K562 (cell line): ENCODE measurements at regions not wholly inside any gene's neighbourhood (a gene's known extent, or its start where the extent isn't known, plus 50 kb on each side); places are given as distances from the start of the nearest gene placed in this dataset.

ENCODE experiments used
- ATAC-seq: fragments of 200-7000 bp; cut with Tn5 transposase; 3 replicates; pipeline ENCODE4 v1.9.1; 2020; ENCODE audit warnings: moderate library complexity
- BruUV-seq: library from RNA; stranded (reverse); fragments of 400-500 nt; replicated peaks from 2 replicates; lab custom pipeline; 2021; lab: Mats Ljungman, UMichigan
- CTCF ChIA-PET: fragments of 300-600 bp; formaldehyde crosslinking; extraction: SDS; loops from one replicate; lab custom pipeline; 2021; ENCODE audit warnings: low intra/inter-chr PET ratio; lab: Yijun Ruan, JAX
- POLR2A ChIA-PET: fragments of 300-600, 350-650 bp; sonication (Branson Sonifier 250); formaldehyde crosslinking; extraction: SDS; loops from one replicate; lab custom pipeline; 2021; ENCODE audit warnings: antibody characterized with exemption, inconsistent platforms; lab: Yijun Ruan, JAX
- DNase-seq, 4 experiments: peaks; one replicate each; pipeline versions ENCODE4 v3.0.0 to v3.0.0-alpha.2; 2011 to 2018; ENCODE audit warnings: low spot score in 3 of 4, mixed read lengths in 3 of 4; ENCODE audit errors: extremely low read depth in 1 of 4
- FAIRE-seq: peaks from 2 replicates; lab custom pipeline; 2011; peaks lifted over from hg19 to GRCh38; lab: Jason Lieb, UNC
- H2AFZ ChIP-seq: 2 replicates; pipeline ENCODE4 v1.6.0; 2011; ENCODE audit warnings: low read depth, low read length, control low read depth, inconsistent platforms
- H3K27ac ChIP-seq: fragments of 200-600 bp; 3 replicates; pipeline ENCODE4 v1.8.0; 2011; ENCODE audit warnings: low read depth, mild to moderate bottlenecking, control low read depth, inconsistent platforms, low read length, moderate library complexity, mixed read lengths; ENCODE audit errors: extremely low read depth
- H3K27me3 ChIP-seq, 2 experiments: fragments of 300-600 bp in 1 of 2; 2 replicates in 1 of 2; 3 replicates in 1 of 2; pipeline versions ENCODE4 v1.6.0 to v1.8.0; 2011; ENCODE audit warnings: inconsistent platforms in 2 of 2, low read length in 2 of 2, mild to moderate bottlenecking in 1 of 2, mixed read lengths in 1 of 2, moderate library complexity in 1 of 2; ENCODE audit not compliant: control insufficient read depth in 2 of 2, insufficient read depth in 2 of 2
- H3K36me3 ChIP-seq: fragments of 300-600 bp; 3 replicates; pipeline ENCODE4 v1.8.0; 2011; ENCODE audit warnings: mild to moderate bottlenecking, low read length, inconsistent platforms; ENCODE audit not compliant: control insufficient read depth, insufficient read depth
- H3K4me1 ChIP-seq, 2 experiments: fragments of 200-600 bp in 1 of 2; replicated peaks in 1 of 2; 2 replicates in 1 of 2; 3 replicates in 1 of 2; pipeline versions ENCODE4 v1.5.1 to v1.8.0; 2011; ENCODE audit warnings: inconsistent platforms in 2 of 2, low read length in 2 of 2, mild to moderate bottlenecking in 1 of 2, mixed read lengths in 1 of 2, moderate library complexity in 1 of 2; ENCODE audit not compliant: control insufficient read depth in 2 of 2, insufficient read depth in 2 of 2
- H3K4me2 ChIP-seq: 2 replicates; pipeline ENCODE4 v1.6.1; 2011; ENCODE audit warnings: low read length, control low read depth, inconsistent platforms, mixed read lengths; ENCODE audit not compliant: insufficient read depth
- H3K4me3 ChIP-seq: fragments of 200-600 bp; sonication (generic), shearing (Covaris generic); 2 replicates; pipeline ENCODE4 v1.5.1; 2016; ENCODE audit warnings: control low read depth, inconsistent platforms
- H3K79me2 ChIP-seq: fragments of 200-600 bp; 3 replicates; pipeline ENCODE4 v1.8.0; 2011; ENCODE audit warnings: low read length, inconsistent platforms; ENCODE audit not compliant: control insufficient read depth, insufficient read depth
- H3K9ac ChIP-seq, 2 experiments: 2 replicates each; pipeline versions ENCODE4 v1.6.0 to v1.6.1; 2011; ENCODE audit warnings: low read depth in 2 of 2, low read length in 2 of 2, control low read depth in 1 of 2, inconsistent platforms in 1 of 2, mild to moderate bottlenecking in 1 of 2, mixed read lengths in 1 of 2; ENCODE audit not compliant: insufficient read depth in 1 of 2
- H3K9me1 ChIP-seq: one replicate; pipeline ENCODE4 v1.6.0; 2011; ENCODE audit warnings: inconsistent platforms, mild to moderate bottlenecking, low read length, moderate library complexity; ENCODE audit not compliant: control insufficient read depth, insufficient read depth
- H3K9me3 ChIP-seq: replicated peaks from 2 replicates; pipeline ENCODE4 v1.5.1; 2011; ENCODE audit warnings: low read depth, low read length, inconsistent platforms; ENCODE audit not compliant: control insufficient read depth, insufficient read depth
- H4K20me1 ChIP-seq: replicated peaks from 2 replicates; pipeline ENCODE4 v1.6.1; 2011; ENCODE audit warnings: low read length, inconsistent platforms, mixed read lengths; ENCODE audit not compliant: control insufficient read depth, insufficient read depth
- FOXA1 ChIP-seq: fragments of 450-650 bp; IDR thresholded peaks from 2 replicates; pipeline ENCODE4 v1.6.1; 2016; ENCODE audit warnings: mild to moderate bottlenecking, borderline replicate concordance
- FOXP1 ChIP-seq: sonication (generic); formaldehyde crosslinking; IDR thresholded peaks from 2 replicates; pipeline ENCODE4 v1.8.0; 2022; ENCODE audit warnings: mild to moderate bottlenecking, missing genetic modification reagents
- GTF2E2 ChIP-seq: fragments of 200-800 bp; sonication (Bioruptor generic); IDR thresholded peaks from 2 replicates; pipeline ENCODE4 v1.6.1; 2016; ENCODE audit warnings: missing genetic modification characterization, missing compliant biosample characterization
- HLTF ChIP-seq: fragments of 450-650 bp; IDR thresholded peaks from 2 replicates; pipeline ENCODE4 v1.6.1; 2016
- MAZ ChIP-seq, 2 experiments: fragments of 450-650 bp in 1 of 2; sonication (generic) in 1 of 2; formaldehyde crosslinking; IDR thresholded peaks in 1 of 2; conservative IDR thresholded peaks in 1 of 2; 2 replicates each; pipeline versions ENCODE4 v1.4.0 to v1.5.0; 2020; ENCODE audit warnings: mild to moderate bottlenecking in 1 of 2, missing genetic modification reagents in 1 of 2
- RBBP5 ChIP-seq: fragments of 200-600 bp; sonication (generic); IDR thresholded peaks from 2 replicates; pipeline ENCODE4 v1.6.1; 2012; ENCODE audit warnings: borderline replicate concordance, mild to moderate bottlenecking, low read length, control low read depth, inconsistent platforms; ENCODE audit not compliant: insufficient read depth, poor library complexity, severe bottlenecking
- RBM17 ChIP-seq: fragments of 200-400 bp; formaldehyde crosslinking; IDR thresholded peaks from 2 replicates; pipeline ENCODE4 v1.6.1; 2017; ENCODE audit warnings: low read depth, mild to moderate bottlenecking, low read length, borderline replicate concordance
- SMAD3 ChIP-seq: fragments of 450-650 bp; formaldehyde crosslinking; conservative IDR thresholded peaks from 2 replicates; pipeline ENCODE4 v1.4.0; 2020; ENCODE audit warnings: mild to moderate bottlenecking
- SREBF1 ChIP-seq: fragments of 150-350 bp; IDR thresholded peaks from 2 replicates; pipeline ENCODE4 v1.6.1; 2014; ENCODE audit warnings: antibody characterized with exemption, low read depth, low read length, borderline replicate concordance
- TCF3 ChIP-seq: sonication (generic); formaldehyde crosslinking; IDR thresholded peaks from 2 replicates; pipeline ENCODE4 v1.4.0; 2020; ENCODE audit warnings: mild to moderate bottlenecking, missing genetic modification reagents
- ZBED1 ChIP-seq: IDR thresholded peaks from 2 replicates; pipeline ENCODE4 v1.6.1; 2014
- ZNF23 ChIP-seq: fragments of 250-450 bp; sonication (Bioruptor Pico); IDR thresholded peaks from 2 replicates; pipeline ENCODE4 v1.4.0; 2020; ENCODE audit warnings: mild to moderate bottlenecking
- ZNF395 ChIP-seq: fragments of 200-800 bp; sonication (Bioruptor generic); IDR thresholded peaks from 2 replicates; pipeline ENCODE4 v1.6.1; 2017; ENCODE audit warnings: missing genetic modification characterization, missing compliant biosample characterization
- ZNF551 ChIP-seq: fragments of 250-450 bp; sonication (Bioruptor Pico); IDR thresholded peaks from 2 replicates; pipeline ENCODE4 v1.5.0; 2021; ENCODE audit warnings: mild to moderate bottlenecking, moderate library complexity
- ZNF780A ChIP-seq: fragments of 250-450 bp; sonication (Bioruptor Pico); IDR thresholded peaks from 2 replicates; pipeline ENCODE4 v1.5.0; 2021; ENCODE audit warnings: mild to moderate bottlenecking
- WGBS: fragments of 100-300 bp; shearing (Covaris generic); methylation state at CpG from one replicate; pipeline ENCODE4 v1.1.6; 2016; ENCODE audit warnings: low coverage, mixed read lengths; ENCODE audit not compliant: insufficient coverage; ENCODE audit errors: missing lambda C conversion rate; 5-methylcytosine and 5-hydroxymethylcytosine counted together
- in situ Hi-C: fragments of 300-500 bp; cut with MboI; formaldehyde crosslinking; loops from 4 replicates; pipeline ENCODE4 v1.15.0; 2018; ENCODE audit warnings: inconsistent platforms, mixed read lengths
- intact Hi-C: fragments of 100-400 bp; cut with micrococcal nuclease; formaldehyde crosslinking; loops from 2 replicates; pipeline ENCODE4 v1.14.2; 2022
- TF ChIP-seq, protein P1 (sequence below), 2 experiments: fragments of 200-800 bp in 1 of 2; sonication (Bioruptor generic) in 1 of 2; sonication (generic) in 1 of 2; formaldehyde crosslinking in 1 of 2; IDR thresholded peaks in 1 of 2; conservative IDR thresholded peaks in 1 of 2; 2 replicates each; pipeline versions ENCODE4 v1.5.0 to v1.6.1; 2016 to 2020; ENCODE audit warnings: missing compliant biosample characterization in 1 of 2, missing genetic modification characterization in 1 of 2, missing genetic modification reagents in 1 of 2
- TF ChIP-seq, protein P2 (sequence below): IDR thresholded peaks from 3 replicates; pipeline ENCODE4 v1.6.1; 2011; ENCODE audit warnings: borderline replicate concordance, mild to moderate bottlenecking, moderate library complexity; ENCODE audit not compliant: insufficient read length; ENCODE audit errors: extremely low read depth

DNA sequence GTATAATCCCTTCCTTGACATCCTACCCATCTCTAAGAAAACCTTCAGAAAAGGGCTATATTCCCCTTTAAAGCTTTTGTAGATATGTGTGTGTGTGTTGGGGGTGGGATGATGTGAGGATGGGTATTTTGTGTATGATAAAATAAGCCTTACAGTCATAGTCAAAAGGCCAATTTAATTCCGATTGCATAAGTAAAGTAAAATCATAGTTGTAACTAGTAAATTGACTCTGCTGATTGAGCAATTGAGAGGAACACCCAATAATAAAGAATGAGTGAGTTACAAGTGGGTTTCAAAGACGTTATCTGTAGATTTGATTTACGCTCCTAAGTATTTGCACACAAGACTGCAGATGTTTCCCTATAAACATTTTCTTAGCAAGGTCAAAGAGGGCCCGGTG, 71.3 kb upstream of the ITPRID1 start:
- Histone ChIP-seq H3K9ac (no peak overlapping the region), H3K36me3 (no peaks in the 10 kb centered on the region), H4K20me1 (no peaks in the 10 kb centered on the region)
- no peak for ATAC-seq
- CTCF ChIA-PET: interaction anchor here (1.2 to 2.0 kb wide), 3 partner anchors 191 to 309 kb away, joined by 4 to 9 read pairs (median 7); no protein-coding TSS in a partner anchor
- TF ChIP-seq RBM17 (no peak), ZNF23 (CRISPR knock-in tag) (no peak), ZNF780A (CRISPR knock-in tag) (no peak), FOXA1 (no peak), ZNF395 (CRISPR knock-in tag) (no peak), HLTF (no peak), SMAD3 (CRISPR knock-in tag) (no peak), ZNF551 (CRISPR knock-in tag) (no peak), SREBF1 (no peak), FOXP1 (CRISPR knock-in tag) (no peak), ZBED1 (no peak), TCF3 (CRISPR knock-in tag) (no peak), GTF2E2 (tag) (no peak), RBBP5 (no peak), MAZ (CRISPR knock-in tag; conservative IDR thresholded peaks at IDR 0.05 in 1 of 2, IDR thresholded peaks at IDR 0.05 in 1 of 2) (no peak)
- TF ChIP-seq, protein P1, sequence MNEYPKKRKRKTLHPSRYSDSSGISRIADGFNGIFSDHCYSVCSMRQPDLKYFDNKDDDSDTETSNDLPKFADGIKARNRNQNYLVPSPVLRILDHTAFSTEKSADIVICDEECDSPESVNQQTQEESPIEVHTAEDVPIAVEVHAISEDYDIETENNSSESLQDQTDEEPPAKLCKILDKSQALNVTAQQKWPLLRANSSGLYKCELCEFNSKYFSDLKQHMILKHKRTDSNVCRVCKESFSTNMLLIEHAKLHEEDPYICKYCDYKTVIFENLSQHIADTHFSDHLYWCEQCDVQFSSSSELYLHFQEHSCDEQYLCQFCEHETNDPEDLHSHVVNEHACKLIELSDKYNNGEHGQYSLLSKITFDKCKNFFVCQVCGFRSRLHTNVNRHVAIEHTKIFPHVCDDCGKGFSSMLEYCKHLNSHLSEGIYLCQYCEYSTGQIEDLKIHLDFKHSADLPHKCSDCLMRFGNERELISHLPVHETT (CRISPR knock-in tag; conservative IDR thresholded peaks at IDR 0.05 in 1 of 2, IDR thresholded peaks at IDR 0.05 in 1 of 2): no peak
- TF ChIP-seq, protein P2, sequence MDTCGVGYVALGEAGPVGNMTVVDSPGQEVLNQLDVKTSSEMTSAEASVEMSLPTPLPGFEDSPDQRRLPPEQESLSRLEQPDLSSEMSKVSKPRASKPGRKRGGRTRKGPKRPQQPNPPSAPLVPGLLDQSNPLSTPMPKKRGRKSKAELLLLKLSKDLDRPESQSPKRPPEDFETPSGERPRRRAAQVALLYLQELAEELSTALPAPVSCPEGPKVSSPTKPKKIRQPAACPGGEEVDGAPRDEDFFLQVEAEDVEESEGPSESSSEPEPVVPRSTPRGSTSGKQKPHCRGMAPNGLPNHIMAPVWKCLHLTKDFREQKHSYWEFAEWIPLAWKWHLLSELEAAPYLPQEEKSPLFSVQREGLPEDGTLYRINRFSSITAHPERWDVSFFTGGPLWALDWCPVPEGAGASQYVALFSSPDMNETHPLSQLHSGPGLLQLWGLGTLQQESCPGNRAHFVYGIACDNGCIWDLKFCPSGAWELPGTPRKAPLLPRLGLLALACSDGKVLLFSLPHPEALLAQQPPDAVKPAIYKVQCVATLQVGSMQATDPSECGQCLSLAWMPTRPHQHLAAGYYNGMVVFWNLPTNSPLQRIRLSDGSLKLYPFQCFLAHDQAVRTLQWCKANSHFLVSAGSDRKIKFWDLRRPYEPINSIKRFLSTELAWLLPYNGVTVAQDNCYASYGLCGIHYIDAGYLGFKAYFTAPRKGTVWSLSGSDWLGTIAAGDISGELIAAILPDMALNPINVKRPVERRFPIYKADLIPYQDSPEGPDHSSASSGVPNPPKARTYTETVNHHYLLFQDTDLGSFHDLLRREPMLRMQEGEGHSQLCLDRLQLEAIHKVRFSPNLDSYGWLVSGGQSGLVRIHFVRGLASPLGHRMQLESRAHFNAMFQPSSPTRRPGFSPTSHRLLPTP: no peak
- TF ChIP-seq, all 486 proteins: peak for 0
- Histone ChIP-seq H3K4me1 (no peaks in the 10 kb centered on the region), H3K4me2 (no peak overlapping the region), H3K9me3 (no peaks in the 10 kb centered on the region), H2AFZ (no peak overlapping the region), H3K27ac (no peak overlapping the region), H3K9me1 (no peaks in the 10 kb centered on the region), H3K4me3 (no peak overlapping the region), H3K27me3 (no peaks in the 10 kb centered on the region), H3K79me2 (no peaks in the 10 kb centered on the region)
- in situ Hi-C loops: no loop called here
- WGBS: 2% methylated on average over 4 of the region's 4 CpGs
- intact Hi-C loops: loop anchor here (1.0 to 10.0 kb wide), 5 partner anchors 46 to 762 kb away; no protein-coding TSS in a partner anchor
- POLR2A ChIA-PET: no interaction called here
- no TSS peak for BruUV-seq
- DNase-seq (no peak), FAIRE-seq (no peak)
